WTC11 (cell line): ENCODE measurements at regions not wholly inside any gene's neighbourhood (a gene's known extent, or its start where the extent isn't known, plus 50 kb on each side); places are given as distances from the start of the nearest gene placed in this dataset.

ENCODE experiments used
- ATAC-seq: fragments of 200-7000 bp; cut with Tn5 transposase; 2 replicates; pipeline ENCODE4 v1.10.0; 2021; ENCODE audit warnings: mild to moderate bottlenecking, moderate library complexity
- CTCF ChIA-PET: fragments of 300-600 bp; sonication (Branson Sonifier 250); formaldehyde crosslinking; loops from one replicate; lab custom pipeline; 2021; ENCODE audit warnings: antibody characterized with exemption; lab: Charles Lee
- POLR2A ChIA-PET: fragments of 350-600 bp; sonication (Branson Sonifier 250); formaldehyde crosslinking; loops from one replicate; lab custom pipeline; 2021; ENCODE audit warnings: antibody characterized with exemption; lab: Charles Lee
- DNase-seq: peaks from one replicate; pipeline ENCODE4 v3.0.0; 2021; ENCODE audit warnings: low spot score
- H3K27ac Mint-ChIP-seq: 2 replicates; pipeline ENCODE4 v1.8.0; 2021; ENCODE audit warnings: mixed read lengths
- H3K27me3 Mint-ChIP-seq: 2 replicates; pipeline ENCODE4 v1.8.0; 2021; ENCODE audit warnings: low read depth, mild to moderate bottlenecking, moderate library complexity, mixed read lengths
- H3K36me3 Mint-ChIP-seq: 2 replicates; pipeline ENCODE4 v1.8.0; 2021; ENCODE audit warnings: mixed read lengths
- H3K4me1 Mint-ChIP-seq: 2 replicates; pipeline ENCODE4 v1.8.0; 2022; ENCODE audit warnings: mixed read lengths
- H3K4me3 Mint-ChIP-seq: 2 replicates; pipeline ENCODE4 v1.8.0; 2021; ENCODE audit warnings: mild to moderate bottlenecking, moderate library complexity, mixed read lengths
- H3K9me3 Mint-ChIP-seq: 2 replicates; pipeline ENCODE4 v1.8.0; 2021; ENCODE audit warnings: mixed read lengths
- ATF1 ChIP-seq: sonication (generic); formaldehyde crosslinking; IDR thresholded peaks from 2 replicates; pipeline ENCODE4 v1.8.1; 2023; ENCODE audit warnings: mild to moderate bottlenecking, moderate library complexity, missing genetic modification reagents
- ATF2 ChIP-seq: sonication (generic); formaldehyde crosslinking; IDR thresholded peaks from 2 replicates; pipeline ENCODE4 v1.8.1; 2022; ENCODE audit warnings: low read depth, missing genetic modification reagents, borderline replicate concordance
- E2F1 ChIP-seq: sonication (generic); formaldehyde crosslinking; IDR thresholded peaks from 2 replicates; pipeline ENCODE4 v1.8.0; 2022; ENCODE audit warnings: mild to moderate bottlenecking, missing genetic modification reagents
- FOXP1 ChIP-seq: sonication (generic); formaldehyde crosslinking; IDR thresholded peaks from 2 replicates; pipeline ENCODE4 v1.8.0; 2022; ENCODE audit warnings: missing genetic modification reagents, mild to moderate bottlenecking, moderate library complexity, borderline replicate concordance
- JAZF1 ChIP-seq: fragments of 250-450 bp; sonication (Bioruptor Pico); IDR thresholded peaks from 2 replicates; pipeline ENCODE4 v1.9.0; 2021; ENCODE audit warnings: moderate library complexity, mild to moderate bottlenecking, inconsistent platforms
- NFYB ChIP-seq: sonication (generic); formaldehyde crosslinking; conservative IDR thresholded peaks from 2 replicates; pipeline ENCODE4 v1.8.0; 2022; ENCODE audit warnings: low read depth, missing genetic modification reagents
- NR1H2 ChIP-seq: sonication (generic); formaldehyde crosslinking; IDR thresholded peaks from 2 replicates; pipeline ENCODE4 v1.9.0; 2021; ENCODE audit warnings: mild to moderate bottlenecking, moderate library complexity, missing genetic modification reagents
- NR2C2 ChIP-seq: sonication (generic); formaldehyde crosslinking; IDR thresholded peaks from 2 replicates; pipeline ENCODE4 v1.8.0; 2022; ENCODE audit warnings: mild to moderate bottlenecking, missing genetic modification reagents
- RORB ChIP-seq: fragments of 250-450 bp; sonication (Bioruptor Pico); IDR thresholded peaks from 2 replicates; pipeline ENCODE4 v1.9.0; 2021; ENCODE audit warnings: mild to moderate bottlenecking
- SOX15 ChIP-seq: fragments of 250-450 bp; sonication (Bioruptor Pico); IDR thresholded peaks from 2 replicates; pipeline ENCODE4 v1.9.0; 2021; ENCODE audit warnings: mild to moderate bottlenecking
- ZBTB21 ChIP-seq: sonication (generic); formaldehyde crosslinking; IDR thresholded peaks from 2 replicates; pipeline ENCODE4 v1.8.1; 2023; ENCODE audit warnings: mild to moderate bottlenecking, missing genetic modification reagents, borderline replicate concordance
- ZNF121 ChIP-seq: sonication (generic); formaldehyde crosslinking; IDR thresholded peaks from 2 replicates; pipeline ENCODE4 v1.8.0; 2023; ENCODE audit warnings: missing genetic modification reagents
- ZNF396 ChIP-seq: fragments of 250-450 bp; sonication (Bioruptor Pico); IDR thresholded peaks from 2 replicates; pipeline ENCODE4 v1.8.0; 2021; ENCODE audit warnings: mild to moderate bottlenecking, moderate library complexity, borderline replicate concordance
- TF ChIP-seq, protein P1 (sequence below): sonication (generic); formaldehyde crosslinking; IDR thresholded peaks from 2 replicates; pipeline ENCODE4 v1.8.1; 2022; ENCODE audit warnings: mild to moderate bottlenecking, moderate library complexity, missing genetic modification reagents
- TF ChIP-seq, protein P2 (sequence below): fragments of 250-450 bp; sonication (Bioruptor Pico); IDR thresholded peaks from 2 replicates; pipeline ENCODE4 v1.8.0; 2021; ENCODE audit warnings: mild to moderate bottlenecking
- TF ChIP-seq, protein P3 (sequence below): sonication (generic); formaldehyde crosslinking; IDR thresholded peaks from 2 replicates; pipeline ENCODE4 v1.8.0; 2023; ENCODE audit warnings: mild to moderate bottlenecking, missing genetic modification reagents
- TF ChIP-seq, protein P4 (sequence below): sonication (generic); formaldehyde crosslinking; IDR thresholded peaks from 2 replicates; pipeline ENCODE4 v1.8.0; 2023; ENCODE audit warnings: missing genetic modification reagents

DNA sequence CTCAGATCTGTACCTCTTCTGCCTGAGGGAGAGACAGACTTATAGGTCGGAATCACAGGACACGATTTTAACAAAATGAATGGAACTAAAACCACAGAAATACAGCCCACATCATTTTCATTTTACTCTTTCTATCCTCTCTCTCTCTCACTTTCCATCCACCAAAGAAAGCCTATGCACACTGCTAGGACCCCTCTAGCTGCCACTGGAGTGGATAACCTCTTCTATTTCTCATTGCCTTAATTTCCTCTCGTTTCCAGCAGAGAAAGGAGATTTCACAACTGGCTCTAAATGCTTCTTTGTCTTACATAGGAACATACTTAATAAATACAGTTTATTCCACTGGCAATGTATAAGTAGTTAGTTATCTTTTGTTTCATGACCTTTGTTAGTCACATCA lies 867.8 kb upstream of the ADGRL4 start:
- Mint-ChIP-seq H3K4me3 (no peak overlapping the region), H3K27ac (no peak overlapping the region), H3K36me3 (peaks cover 26% of the 10 kb centered on the region), H3K27me3 (no peaks in the 10 kb centered on the region), H3K4me1 (no peaks in the 10 kb centered on the region), H3K9me3 (peaks cover 36% of the 10 kb centered on the region)
- no peak for ATAC-seq
- DNase-seq, result no peak
- ChIA-PET POLR2A (no interaction called here), CTCF (interaction anchor here (0.8 kb wide), 1 partner anchor 97 kb away, joined by 4 read pairs; no protein-coding TSS in a partner anchor)
- TF ChIP-seq NFYB (CRISPR knock-in tag) (no peak), ZNF121 (CRISPR knock-in tag) (no peak), E2F1 (no peak), JAZF1 (CRISPR knock-in tag) (no peak), ZBTB21 (CRISPR knock-in tag) (no peak), NR2C2 (no peak), SOX15 (CRISPR knock-in tag) (no peak), ATF2 (CRISPR knock-in tag) (no peak), NR1H2 (CRISPR knock-in tag) (no peak), ZNF396 (CRISPR knock-in tag) (no peak), FOXP1 (CRISPR knock-in tag) (no peak), RORB (no peak), ATF1 (CRISPR knock-in tag) (no peak)
- TF ChIP-seq, protein P1, sequence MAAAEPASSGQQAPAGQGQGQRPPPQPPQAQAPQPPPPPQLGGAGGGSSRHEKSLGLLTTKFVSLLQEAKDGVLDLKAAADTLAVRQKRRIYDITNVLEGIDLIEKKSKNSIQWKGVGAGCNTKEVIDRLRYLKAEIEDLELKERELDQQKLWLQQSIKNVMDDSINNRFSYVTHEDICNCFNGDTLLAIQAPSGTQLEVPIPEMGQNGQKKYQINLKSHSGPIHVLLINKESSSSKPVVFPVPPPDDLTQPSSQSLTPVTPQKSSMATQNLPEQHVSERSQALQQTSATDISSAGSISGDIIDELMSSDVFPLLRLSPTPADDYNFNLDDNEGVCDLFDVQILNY (CRISPR knock-in tag), result no peak
- TF ChIP-seq, protein P2, sequence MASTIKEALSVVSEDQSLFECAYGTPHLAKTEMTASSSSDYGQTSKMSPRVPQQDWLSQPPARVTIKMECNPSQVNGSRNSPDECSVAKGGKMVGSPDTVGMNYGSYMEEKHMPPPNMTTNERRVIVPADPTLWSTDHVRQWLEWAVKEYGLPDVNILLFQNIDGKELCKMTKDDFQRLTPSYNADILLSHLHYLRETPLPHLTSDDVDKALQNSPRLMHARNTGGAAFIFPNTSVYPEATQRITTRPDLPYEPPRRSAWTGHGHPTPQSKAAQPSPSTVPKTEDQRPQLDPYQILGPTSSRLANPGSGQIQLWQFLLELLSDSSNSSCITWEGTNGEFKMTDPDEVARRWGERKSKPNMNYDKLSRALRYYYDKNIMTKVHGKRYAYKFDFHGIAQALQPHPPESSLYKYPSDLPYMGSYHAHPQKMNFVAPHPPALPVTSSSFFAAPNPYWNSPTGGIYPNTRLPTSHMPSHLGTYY, result no peak

GRCh38 chr1:79859212-79859948 lies 852.9 kb upstream of the ADGRL4 start:
- ChIA-PET CTCF (no interaction called here), POLR2A (no interaction called here)
- Mint-ChIP-seq H3K4me1 (no peaks in the 10 kb centered on the region), H3K27ac (no peak overlapping the region), H3K36me3 (no peaks in the 10 kb centered on the region), H3K27me3 (no peaks in the 10 kb centered on the region; the same call in 1 of the 2 replicates), H3K9me3 (peaks cover 14% of the 10 kb centered on the region), H3K4me3 (no peak overlapping the region)
- ATAC-seq, result no peak
- TF ChIP-seq, protein P3, sequence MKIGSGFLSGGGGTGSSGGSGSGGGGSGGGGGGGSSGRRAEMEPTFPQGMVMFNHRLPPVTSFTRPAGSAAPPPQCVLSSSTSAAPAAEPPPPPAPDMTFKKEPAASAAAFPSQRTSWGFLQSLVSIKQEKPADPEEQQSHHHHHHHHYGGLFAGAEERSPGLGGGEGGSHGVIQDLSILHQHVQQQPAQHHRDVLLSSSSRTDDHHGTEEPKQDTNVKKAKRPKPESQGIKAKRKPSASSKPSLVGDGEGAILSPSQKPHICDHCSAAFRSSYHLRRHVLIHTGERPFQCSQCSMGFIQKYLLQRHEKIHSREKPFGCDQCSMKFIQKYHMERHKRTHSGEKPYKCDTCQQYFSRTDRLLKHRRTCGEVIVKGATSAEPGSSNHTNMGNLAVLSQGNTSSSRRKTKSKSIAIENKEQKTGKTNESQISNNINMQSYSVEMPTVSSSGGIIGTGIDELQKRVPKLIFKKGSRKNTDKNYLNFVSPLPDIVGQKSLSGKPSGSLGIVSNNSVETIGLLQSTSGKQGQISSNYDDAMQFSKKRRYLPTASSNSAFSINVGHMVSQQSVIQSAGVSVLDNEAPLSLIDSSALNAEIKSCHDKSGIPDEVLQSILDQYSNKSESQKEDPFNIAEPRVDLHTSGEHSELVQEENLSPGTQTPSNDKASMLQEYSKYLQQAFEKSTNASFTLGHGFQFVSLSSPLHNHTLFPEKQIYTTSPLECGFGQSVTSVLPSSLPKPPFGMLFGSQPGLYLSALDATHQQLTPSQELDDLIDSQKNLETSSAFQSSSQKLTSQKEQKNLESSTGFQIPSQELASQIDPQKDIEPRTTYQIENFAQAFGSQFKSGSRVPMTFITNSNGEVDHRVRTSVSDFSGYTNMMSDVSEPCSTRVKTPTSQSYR (CRISPR knock-in tag), result no peak
- TF ChIP-seq, protein P1 (CRISPR knock-in tag), result no peak
- TF ChIP-seq, protein P4, sequence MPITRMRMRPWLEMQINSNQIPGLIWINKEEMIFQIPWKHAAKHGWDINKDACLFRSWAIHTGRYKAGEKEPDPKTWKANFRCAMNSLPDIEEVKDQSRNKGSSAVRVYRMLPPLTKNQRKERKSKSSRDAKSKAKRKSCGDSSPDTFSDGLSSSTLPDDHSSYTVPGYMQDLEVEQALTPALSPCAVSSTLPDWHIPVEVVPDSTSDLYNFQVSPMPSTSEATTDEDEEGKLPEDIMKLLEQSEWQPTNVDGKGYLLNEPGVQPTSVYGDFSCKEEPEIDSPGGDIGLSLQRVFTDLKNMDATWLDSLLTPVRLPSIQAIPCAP (CRISPR knock-in tag), result no peak
- no peak for DNase-seq
